SU-DHL-6 (cell line): ENCODE measurements at regions not wholly inside any gene's neighbourhood (a gene's known extent, or its start where the extent isn't known, plus 50 kb on each side); places are given as distances from the start of the nearest gene placed in this dataset.

Experiments
- H2AFZ ChIP-seq: fragments of 200-600 bp; sonication (generic); 2 replicates; pipeline ENCODE4 v1.6.1; 2014; ENCODE audit warnings: low read depth, mild to moderate bottlenecking, moderate library complexity, mixed read lengths, antibody characterized with exemption, low read length; ENCODE audit not compliant: severe bottlenecking
- H3F3A ChIP-seq: fragments of 200-600 bp; shearing (Covaris generic); 2 replicates; pipeline ENCODE4 v1.6.0; 2016; ENCODE audit warnings: antibody characterized with exemption, mild to moderate bottlenecking; ENCODE audit not compliant: insufficient read depth
- H3K27ac ChIP-seq: fragments of 200-600 bp; sonication (generic); 2 replicates; pipeline ENCODE4 v1.5.1; 2016; ENCODE audit warnings: low read depth, mild to moderate bottlenecking, low read length, moderate library complexity, mixed read lengths
- H3K27me3 ChIP-seq: fragments of 200-600 bp; sonication (generic), shearing (Covaris generic); 2 replicates; pipeline ENCODE4 v1.6.0; 2014; ENCODE audit warnings: mild to moderate bottlenecking, low read length
- H3K36me3 ChIP-seq: fragments of 200-600 bp; sonication (generic); 2 replicates; pipeline ENCODE4 v1.6.1; 2014; ENCODE audit warnings: mild to moderate bottlenecking, low read length, mixed read lengths
- H3K4me2 ChIP-seq: fragments of 300-600, 200-600 bp; shearing (Covaris generic), sonication (generic); 2 replicates; pipeline ENCODE4 v1.6.0; 2014; ENCODE audit warnings: low read length, low read depth, mild to moderate bottlenecking; ENCODE audit not compliant: poor library complexity, severe bottlenecking
- H3K4me3 ChIP-seq: fragments of 200-600 bp; sonication (generic); 2 replicates; pipeline ENCODE4 v1.5.1; 2014; ENCODE audit warnings: antibody characterized with exemption, low read length, mild to moderate bottlenecking, mixed read lengths; ENCODE audit not compliant: insufficient read depth, poor library complexity, severe bottlenecking
- H3K79me2 ChIP-seq: fragments of 200-600 bp; sonication (generic); 2 replicates; pipeline ENCODE4 v1.6.1; 2014; ENCODE audit warnings: mild to moderate bottlenecking, low read length, moderate library complexity; ENCODE audit not compliant: insufficient read depth
- H3K9ac ChIP-seq: fragments of 200-600 bp; sonication (generic); 2 replicates; pipeline ENCODE4 v1.7.0; 2014; ENCODE audit warnings: mild to moderate bottlenecking, low read length
- H3K9me2 ChIP-seq: fragments of 200-600 bp; sonication (generic); replicated peaks from 2 replicates; pipeline ENCODE4 v1.6.1; 2014; ENCODE audit warnings: low read length; ENCODE audit not compliant: insufficient read depth
- H3K9me3 ChIP-seq: fragments of 200-600 bp; sonication (generic); 2 replicates; pipeline ENCODE4 v1.6.1; 2014; ENCODE audit warnings: low read length, mixed read lengths; ENCODE audit not compliant: insufficient read depth
- H4K20me1 ChIP-seq: fragments of 200-600 bp; sonication (generic); 2 replicates; pipeline ENCODE4 v1.6.1; 2014; ENCODE audit warnings: low read depth, mild to moderate bottlenecking, antibody characterized with exemption, low read length, moderate library complexity, mixed read lengths
- CTCF ChIP-seq: fragments of 200-600 bp; sonication (generic); IDR thresholded peaks from one replicate; pipeline ENCODE4 v1.5.1; 2017; ENCODE audit warnings: antibody characterized with exemption, mild to moderate bottlenecking, low read length, moderate library complexity; ENCODE audit not compliant: insufficient read depth, poor library complexity, severe bottlenecking
- EZH2phosphoT487 ChIP-seq: fragments of 200-600 bp; sonication (generic), shearing (Covaris generic); conservative IDR thresholded peaks from 2 replicates; pipeline ENCODE4 v1.6.1; 2018; ENCODE audit warnings: mild to moderate bottlenecking, antibody characterized with exemption, low read length, moderate library complexity, mixed read lengths

DNA sequence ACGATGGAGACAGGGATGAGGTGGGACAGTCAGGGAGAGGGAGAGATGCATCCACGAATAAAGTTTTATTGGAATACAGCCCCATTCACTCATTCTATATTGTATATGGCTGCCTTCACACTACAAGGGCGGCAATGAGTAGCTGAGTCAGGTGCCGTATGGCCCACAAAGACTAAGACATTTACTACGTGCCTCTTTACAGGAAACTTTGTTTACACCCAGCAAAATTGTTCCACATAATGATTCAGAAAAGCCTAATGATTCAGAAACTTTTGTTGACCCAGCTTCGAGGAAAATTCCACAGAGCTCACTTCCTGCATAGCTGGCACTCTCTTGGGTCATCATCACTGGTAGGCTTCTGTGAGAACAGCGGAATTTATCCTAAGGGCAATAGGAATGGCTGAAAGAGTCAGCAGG lies 87.3 kb upstream of the PEG3 start:
- Histone ChIP-seq H3K4me3 (no peak overlapping the region), H3K9me3 (no peaks in the 10 kb centered on the region), H3K36me3 (no peaks in the 10 kb centered on the region), H3K27me3 (no peaks in the 10 kb centered on the region), H3K27ac (no peak overlapping the region), H3K9ac (no peak overlapping the region), H3K9me2 (no peaks in the 10 kb centered on the region), H3K4me2 (no peak overlapping the region), H3K79me2 (no peaks in the 10 kb centered on the region), H3F3A (no peaks in the 10 kb centered on the region), H2AFZ (no peak overlapping the region), H4K20me1 (no peaks in the 10 kb centered on the region)
- TF ChIP-seq CTCF: no peak
- no peak for TF ChIP-seq EZH2phosphoT487

DNA sequence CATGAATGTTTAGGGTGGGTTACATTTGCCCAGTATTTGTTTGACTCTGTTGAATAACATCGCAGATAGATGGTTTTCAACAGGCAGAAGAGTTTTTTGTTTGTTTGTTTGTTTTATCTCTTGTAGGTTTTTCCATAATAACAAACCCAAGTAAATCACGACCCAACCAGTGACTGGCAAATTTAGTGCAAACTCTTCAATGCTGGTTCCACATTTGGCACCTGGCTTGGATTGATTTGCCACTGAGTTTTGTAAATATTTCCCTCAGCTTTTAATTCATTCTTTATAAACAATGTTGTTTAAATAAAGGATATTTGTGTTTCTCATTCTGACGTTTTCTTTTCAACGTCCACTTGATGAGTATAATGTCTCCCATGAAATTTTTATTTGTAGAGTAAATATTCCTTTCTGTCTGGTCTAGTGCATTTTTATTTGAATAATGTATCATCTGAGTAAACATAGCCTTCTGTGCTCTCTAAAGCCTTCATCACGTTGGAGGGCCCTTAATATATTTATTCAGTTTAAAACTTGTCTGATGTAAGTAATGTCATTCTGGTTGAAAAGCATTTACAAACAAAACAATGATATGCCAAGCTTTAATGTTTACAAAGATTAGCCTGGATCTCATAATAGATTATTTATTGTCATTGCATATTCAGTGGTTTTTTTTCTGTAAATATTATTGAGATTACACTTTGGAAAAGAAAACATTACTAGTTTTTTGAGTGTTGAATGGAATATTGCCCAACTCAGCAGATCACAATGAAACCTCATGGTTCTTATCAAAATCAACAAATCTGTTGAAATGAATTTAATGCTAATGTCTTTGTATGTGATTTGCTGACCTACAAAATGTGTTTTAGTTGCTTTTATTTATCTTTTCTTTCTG lies 90.4 kb upstream of the PEG3 start:
- H3F3A ChIP-seq: no peaks in the 10 kb centered on the region
- no peaks in the 10 kb centered on the region for H3K36me3 ChIP-seq
- H3K79me2 ChIP-seq: no peaks in the 10 kb centered on the region
- H3K4me2 ChIP-seq: no peak overlapping the region
- TF ChIP-seq CTCF: no peak
- H3K27ac ChIP-seq: no peak overlapping the region
- no peaks in the 10 kb centered on the region for H3K9me2 ChIP-seq
- no peaks in the 10 kb centered on the region for H3K27me3 ChIP-seq
- no peak overlapping the region for H3K4me3 ChIP-seq
- no peaks in the 10 kb centered on the region for H4K20me1 ChIP-seq
- no peak overlapping the region for H3K9ac ChIP-seq
- H3K9me3 ChIP-seq: no peaks in the 10 kb centered on the region
- no peak overlapping the region for H2AFZ ChIP-seq

DNA sequence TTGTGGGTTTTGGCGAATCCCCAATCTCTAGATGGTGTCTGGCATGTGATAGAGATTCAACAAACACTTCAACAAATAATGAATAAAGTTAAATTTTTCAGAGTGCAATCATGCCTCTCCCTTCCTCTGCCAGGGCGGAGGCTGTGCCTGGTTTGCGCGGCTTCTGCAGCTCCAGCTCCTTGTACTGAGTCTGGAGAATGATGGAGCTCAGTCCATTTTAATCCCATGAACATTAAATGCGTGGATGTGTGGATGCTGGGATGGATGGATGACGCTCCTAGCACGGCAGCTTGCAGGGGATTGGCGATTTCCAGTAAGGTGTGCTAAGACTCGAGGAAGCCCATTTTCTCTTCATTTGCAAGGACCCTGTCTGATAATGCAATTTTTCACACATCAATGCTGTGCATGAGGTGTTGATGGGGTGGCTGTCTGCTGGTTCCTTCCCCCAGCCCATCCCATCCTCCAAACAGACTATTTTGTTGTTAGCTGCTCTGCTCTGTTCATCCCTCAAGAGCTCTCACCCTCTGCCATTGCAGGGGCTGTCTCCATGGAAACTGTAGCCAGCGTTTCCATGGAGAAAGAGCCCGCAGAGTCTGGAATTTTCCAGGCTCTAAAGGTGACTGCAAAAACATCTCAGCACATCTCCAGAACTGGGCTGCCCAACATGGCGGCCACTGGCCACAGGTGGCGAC lies 92.6 kb upstream of the PEG3 start:
- H2AFZ ChIP-seq: no peak overlapping the region
- no peak overlapping the region for H3K9ac ChIP-seq
- no peaks in the 10 kb centered on the region for H3K36me3 ChIP-seq
- no peaks in the 10 kb centered on the region for H3F3A ChIP-seq
- no peak overlapping the region for H3K27ac ChIP-seq
- no peaks in the 10 kb centered on the region for H4K20me1 ChIP-seq
- H3K9me3 ChIP-seq: no peaks in the 10 kb centered on the region
- H3K9me2 ChIP-seq: no peaks in the 10 kb centered on the region
- H3K27me3 ChIP-seq: no peaks in the 10 kb centered on the region
- no peak overlapping the region for H3K4me2 ChIP-seq
- no peaks in the 10 kb centered on the region for H3K79me2 ChIP-seq
- no peak for TF ChIP-seq EZH2phosphoT487
- no peak for TF ChIP-seq CTCF
- no peak overlapping the region for H3K4me3 ChIP-seq
